ENCODE measurements at regions not wholly inside any gene's neighbourhood (a gene's known extent, or its start where the extent isn't known, plus 50 kb on each side); places are given as distances from the start of the nearest gene placed in this dataset.

DNA sequence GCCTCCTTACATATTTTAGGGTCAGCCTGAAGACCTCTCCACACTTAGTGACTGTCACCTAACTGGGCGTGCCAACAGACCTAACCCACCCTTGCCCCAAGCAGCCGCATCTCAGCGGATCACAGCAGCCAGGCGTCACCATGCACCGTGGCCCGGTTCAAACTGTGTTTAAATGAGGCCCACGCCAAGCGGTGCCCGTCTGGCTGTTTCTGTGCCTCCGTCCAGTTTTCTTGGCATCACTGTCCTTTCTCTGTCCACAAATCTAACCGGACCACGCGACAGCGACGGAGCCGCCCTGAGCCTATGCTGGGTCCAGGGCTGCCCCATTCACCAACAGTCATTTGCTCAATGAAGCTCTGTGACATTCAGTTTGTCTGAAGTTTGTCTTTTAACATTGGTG, 393.3 kb downstream of the THBS2 start:
- no peak for TF ChIP-seq TEAD4 (IDR thresholded peaks at IDR 0.05)
- no peak for TF ChIP-seq CREB1 (IDR thresholded peaks at IDR 0.05; ENCODE audit: low read depth)
- TF ChIP-seq, protein P1, sequence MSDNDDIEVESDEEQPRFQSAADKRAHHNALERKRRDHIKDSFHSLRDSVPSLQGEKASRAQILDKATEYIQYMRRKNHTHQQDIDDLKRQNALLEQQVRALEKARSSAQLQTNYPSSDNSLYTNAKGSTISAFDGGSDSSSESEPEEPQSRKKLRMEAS (IDR thresholded peaks at IDR 0.05), result no peak
- no peak for TF ChIP-seq TCF12 (IDR thresholded peaks at IDR 0.05; ENCODE audit: low read depth)
- TF ChIP-seq, protein P2, sequence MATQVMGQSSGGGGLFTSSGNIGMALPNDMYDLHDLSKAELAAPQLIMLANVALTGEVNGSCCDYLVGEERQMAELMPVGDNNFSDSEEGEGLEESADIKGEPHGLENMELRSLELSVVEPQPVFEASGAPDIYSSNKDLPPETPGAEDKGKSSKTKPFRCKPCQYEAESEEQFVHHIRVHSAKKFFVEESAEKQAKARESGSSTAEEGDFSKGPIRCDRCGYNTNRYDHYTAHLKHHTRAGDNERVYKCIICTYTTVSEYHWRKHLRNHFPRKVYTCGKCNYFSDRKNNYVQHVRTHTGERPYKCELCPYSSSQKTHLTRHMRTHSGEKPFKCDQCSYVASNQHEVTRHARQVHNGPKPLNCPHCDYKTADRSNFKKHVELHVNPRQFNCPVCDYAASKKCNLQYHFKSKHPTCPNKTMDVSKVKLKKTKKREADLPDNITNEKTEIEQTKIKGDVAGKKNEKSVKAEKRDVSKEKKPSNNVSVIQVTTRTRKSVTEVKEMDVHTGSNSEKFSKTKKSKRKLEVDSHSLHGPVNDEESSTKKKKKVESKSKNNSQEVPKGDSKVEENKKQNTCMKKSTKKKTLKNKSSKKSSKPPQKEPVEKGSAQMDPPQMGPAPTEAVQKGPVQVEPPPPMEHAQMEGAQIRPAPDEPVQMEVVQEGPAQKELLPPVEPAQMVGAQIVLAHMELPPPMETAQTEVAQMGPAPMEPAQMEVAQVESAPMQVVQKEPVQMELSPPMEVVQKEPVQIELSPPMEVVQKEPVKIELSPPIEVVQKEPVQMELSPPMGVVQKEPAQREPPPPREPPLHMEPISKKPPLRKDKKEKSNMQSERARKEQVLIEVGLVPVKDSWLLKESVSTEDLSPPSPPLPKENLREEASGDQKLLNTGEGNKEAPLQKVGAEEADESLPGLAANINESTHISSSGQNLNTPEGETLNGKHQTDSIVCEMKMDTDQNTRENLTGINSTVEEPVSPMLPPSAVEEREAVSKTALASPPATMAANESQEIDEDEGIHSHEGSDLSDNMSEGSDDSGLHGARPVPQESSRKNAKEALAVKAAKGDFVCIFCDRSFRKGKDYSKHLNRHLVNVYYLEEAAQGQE (IDR thresholded peaks at IDR 0.05; ENCODE audit: low read depth), result no peak
- TF ChIP-seq FOXM1 (IDR thresholded peaks at IDR 0.05; ENCODE audit: borderline replicate concordance, low read depth), result no peak
- TF ChIP-seq CEBPB (IDR thresholded peaks at IDR 0.05), result no peak
- TF ChIP-seq ZBTB7A (IDR thresholded peaks at IDR 0.05; ENCODE audit: low read depth), result no peak
- no peak for TF ChIP-seq TAF1 (IDR thresholded peaks at IDR 0.05; ENCODE audit: low read depth)
- no peak for TF ChIP-seq EP300 (IDR thresholded peaks at IDR 0.05; ENCODE audit: borderline replicate concordance)
- TF ChIP-seq RAD21 (IDR thresholded peaks at IDR 0.05; ENCODE audit: low read depth), result no peak
- TF ChIP-seq, protein P3, sequence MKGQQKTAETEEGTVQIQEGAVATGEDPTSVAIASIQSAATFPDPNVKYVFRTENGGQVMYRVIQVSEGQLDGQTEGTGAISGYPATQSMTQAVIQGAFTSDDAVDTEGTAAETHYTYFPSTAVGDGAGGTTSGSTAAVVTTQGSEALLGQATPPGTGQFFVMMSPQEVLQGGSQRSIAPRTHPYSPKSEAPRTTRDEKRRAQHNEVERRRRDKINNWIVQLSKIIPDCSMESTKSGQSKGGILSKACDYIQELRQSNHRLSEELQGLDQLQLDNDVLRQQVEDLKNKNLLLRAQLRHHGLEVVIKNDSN (IDR thresholded peaks at IDR 0.05), result no peak
- no peak for TF ChIP-seq EGR1 (IDR thresholded peaks at IDR 0.05)
- no peak for TF ChIP-seq YY1 (IDR thresholded peaks at IDR 0.05; ENCODE audit: low read depth)
- TF ChIP-seq NFIC (IDR thresholded peaks at IDR 0.05), result no peak

DNA sequence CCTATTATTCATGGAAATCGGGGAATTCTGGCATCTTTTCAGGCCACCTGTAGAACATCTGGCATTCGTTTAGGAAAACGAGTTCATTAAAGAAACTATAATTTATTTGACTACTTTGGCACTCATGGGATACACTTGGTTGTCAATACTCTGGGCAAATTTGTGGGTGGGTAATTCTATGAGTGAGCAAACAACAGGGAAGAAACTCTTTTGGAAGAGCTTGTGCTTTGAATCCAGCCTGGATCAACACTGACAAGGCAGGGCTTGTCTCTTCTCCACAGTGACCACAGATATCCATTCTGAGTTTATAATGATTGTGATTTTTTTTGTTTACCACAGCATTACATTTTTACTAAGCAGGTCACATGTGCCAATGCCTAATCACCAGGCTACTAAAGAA, 394.7 kb downstream of the THBS2 start:
- TF ChIP-seq EP300 (IDR thresholded peaks at IDR 0.05; ENCODE audit: borderline replicate concordance) (no peak), TAF1 (IDR thresholded peaks at IDR 0.05; ENCODE audit: low read depth) (no peak), EGR1 (IDR thresholded peaks at IDR 0.05) (no peak), CEBPB (IDR thresholded peaks at IDR 0.05) (no peak), CREB1 (IDR thresholded peaks at IDR 0.05; ENCODE audit: low read depth) (no peak), TEAD4 (IDR thresholded peaks at IDR 0.05) (no peak), FOXM1 (IDR thresholded peaks at IDR 0.05; ENCODE audit: borderline replicate concordance, low read depth) (no peak), NFIC (IDR thresholded peaks at IDR 0.05) (no peak), ZBTB7A (IDR thresholded peaks at IDR 0.05; ENCODE audit: low read depth) (no peak), YY1 (IDR thresholded peaks at IDR 0.05; ENCODE audit: low read depth) (no peak), TCF12 (IDR thresholded peaks at IDR 0.05; ENCODE audit: low read depth) (no peak), RAD21 (IDR thresholded peaks at IDR 0.05; ENCODE audit: low read depth) (no peak)
- TF ChIP-seq, protein P3 (IDR thresholded peaks at IDR 0.05), result no peak
- TF ChIP-seq, protein P1 (IDR thresholded peaks at IDR 0.05), result no peak
- TF ChIP-seq, protein P2 (IDR thresholded peaks at IDR 0.05; ENCODE audit: low read depth), result no peak

DNA sequence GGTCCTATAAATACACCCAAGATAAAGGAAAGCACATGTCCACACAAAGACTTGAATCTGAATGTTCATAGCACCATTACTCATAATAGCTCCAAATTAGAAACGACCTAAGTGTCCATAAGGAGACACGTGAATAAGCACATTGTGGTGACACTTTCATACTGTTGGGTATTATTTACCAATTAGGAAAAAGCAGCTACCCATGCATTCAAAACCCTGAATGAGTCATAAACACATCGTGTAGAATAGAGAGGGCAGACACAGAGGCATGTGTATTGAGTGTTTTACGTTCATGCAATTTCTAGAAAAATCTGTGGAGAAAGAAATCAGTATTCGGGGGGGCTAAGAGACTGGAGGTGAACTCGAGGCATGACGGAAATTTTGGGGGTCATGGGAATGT, 396.7 kb downstream of the THBS2 start:
- TF ChIP-seq EP300 (IDR thresholded peaks at IDR 0.05; ENCODE audit: borderline replicate concordance) (no peak), EGR1 (IDR thresholded peaks at IDR 0.05) (no peak), NFIC (IDR thresholded peaks at IDR 0.05) (no peak), FOXM1 (IDR thresholded peaks at IDR 0.05; ENCODE audit: borderline replicate concordance, low read depth) (no peak), TCF12 (IDR thresholded peaks at IDR 0.05; ENCODE audit: low read depth) (no peak), ZBTB7A (IDR thresholded peaks at IDR 0.05; ENCODE audit: low read depth) (no peak), TAF1 (IDR thresholded peaks at IDR 0.05; ENCODE audit: low read depth) (no peak), TEAD4 (IDR thresholded peaks at IDR 0.05) (no peak), CEBPB (IDR thresholded peaks at IDR 0.05) (no peak), YY1 (IDR thresholded peaks at IDR 0.05; ENCODE audit: low read depth) (no peak), CREB1 (IDR thresholded peaks at IDR 0.05; ENCODE audit: low read depth) (no peak), RAD21 (IDR thresholded peaks at IDR 0.05; ENCODE audit: low read depth) (no peak)
- TF ChIP-seq, protein P1 (IDR thresholded peaks at IDR 0.05), result no peak
- TF ChIP-seq, protein P2 (IDR thresholded peaks at IDR 0.05; ENCODE audit: low read depth), result no peak
- TF ChIP-seq, protein P3 (IDR thresholded peaks at IDR 0.05), result no peak
